GM23338 (cell line): ENCODE measurements at regions not wholly inside any gene's neighbourhood (a gene's known extent, or its start where the extent isn't known, plus 50 kb on each side); places are given as distances from the start of the nearest gene placed in this dataset.

Source experiments
- ATAC-seq: fragments of 200-7000 bp; cut with Tn5 transposase; 3 replicates; pipeline ENCODE4 v1.9.1; 2020
- DNase-seq: peaks from one replicate; pipeline ENCODE4 v3.0.0-alpha.2; 2015; ENCODE audit warnings: low spot score
- H2AFZ ChIP-seq: fragments of 200-600 bp; sonication (generic); 2 replicates; pipeline ENCODE4 v1.8.0; 2016; ENCODE audit warnings: antibody characterized with exemption, mild to moderate bottlenecking, moderate library complexity
- H3F3A ChIP-seq: fragments of 200-600 bp; sonication (generic); replicated peaks from 2 replicates; pipeline ENCODE4 v1.8.0; 2017; ENCODE audit warnings: antibody characterized with exemption, mixed run types, low read depth
- H3K27ac ChIP-seq: fragments of 200-600 bp; sonication (generic); 2 replicates; pipeline ENCODE4 v1.6.1; 2016; ENCODE audit warnings: low read depth
- H3K27me3 ChIP-seq: fragments of 200-600 bp; sonication (generic); 2 replicates; pipeline ENCODE4 v1.8.0; 2016; ENCODE audit warnings: mild to moderate bottlenecking, mixed run types, moderate library complexity; ENCODE audit not compliant: insufficient read depth
- H3K36me3 ChIP-seq: fragments of 200-600 bp; sonication (generic); 2 replicates; pipeline ENCODE4 v1.8.0; 2016; ENCODE audit warnings: mild to moderate bottlenecking; ENCODE audit not compliant: insufficient read depth
- H3K4me1 ChIP-seq: fragments of 200-600 bp; sonication (generic); 2 replicates; pipeline ENCODE4 v1.8.0; 2016; ENCODE audit warnings: mild to moderate bottlenecking, moderate library complexity; ENCODE audit not compliant: insufficient read depth
- H3K4me2 ChIP-seq: fragments of 200-600 bp; sonication (generic); 2 replicates; pipeline ENCODE4 v1.7.1; 2017; ENCODE audit warnings: mixed run types
- H3K4me3 ChIP-seq: fragments of 200-600 bp; sonication (generic); 2 replicates; pipeline ENCODE4 v1.6.1; 2016; ENCODE audit warnings: mixed run types
- H3K79me2 ChIP-seq: fragments of 200-600 bp; sonication (generic); replicated peaks from 2 replicates; pipeline ENCODE4 v1.8.0; 2017; ENCODE audit warnings: mild to moderate bottlenecking; ENCODE audit not compliant: insufficient read depth
- H3K9me2 ChIP-seq: fragments of 200-600 bp; sonication (generic); 2 replicates; pipeline ENCODE4 v1.8.0; 2017; ENCODE audit not compliant: insufficient read depth
- H4K20me1 ChIP-seq: fragments of 200-600 bp; sonication (generic); replicated peaks from 2 replicates; pipeline ENCODE4 v1.8.0; 2017; ENCODE audit warnings: mild to moderate bottlenecking; ENCODE audit not compliant: insufficient read depth
- H3K27ac Mint-ChIP-seq: 2 replicates; pipeline ENCODE4 v1.8.0; 2020; ENCODE audit warnings: inconsistent platforms, mild to moderate bottlenecking, moderate library complexity, mixed read lengths
- H3K27me3 Mint-ChIP-seq: 3 replicates; pipeline ENCODE4 v1.8.0; 2022; ENCODE audit warnings: low read depth, mild to moderate bottlenecking, moderate library complexity, mixed read lengths, inconsistent platforms; ENCODE audit not compliant: insufficient read depth, poor library complexity
- H3K36me3 Mint-ChIP-seq: 3 replicates; pipeline ENCODE4 v1.8.0; 2021; ENCODE audit warnings: low read depth, mild to moderate bottlenecking, inconsistent platforms, moderate library complexity, mixed read lengths
- H3K4me1 Mint-ChIP-seq: 3 replicates; pipeline ENCODE4 v1.8.0; 2020; ENCODE audit warnings: mild to moderate bottlenecking, inconsistent platforms, mixed read lengths
- H3K4me3 Mint-ChIP-seq: 3 replicates; pipeline ENCODE4 v1.8.0; 2021; ENCODE audit warnings: moderate library complexity, mild to moderate bottlenecking, inconsistent platforms, mixed read lengths
- H3K9me3 Mint-ChIP-seq: 3 replicates; pipeline ENCODE4 v1.8.0; 2020; ENCODE audit warnings: moderate library complexity, mild to moderate bottlenecking, inconsistent platforms, mixed read lengths
- CREB1 ChIP-seq: fragments of 250-450 bp; sonication (Bioruptor Pico); IDR thresholded peaks from 2 replicates; pipeline ENCODE4 v1.5.0; 2020; ENCODE audit warnings: low read depth, mild to moderate bottlenecking, moderate library complexity
- EZH2 ChIP-seq: fragments of 200-600 bp; sonication (generic); IDR thresholded peaks from one replicate; pipeline ENCODE4 v1.8.0; 2017; ENCODE audit warnings: antibody characterized with exemption, mild to moderate bottlenecking, low read depth; ENCODE audit not compliant: unreplicated experiment
- EZH2phosphoT487 ChIP-seq: fragments of 200-600 bp; sonication (generic); IDR thresholded peaks from one replicate; pipeline ENCODE4 v1.8.1; 2018; ENCODE audit warnings: antibody characterized with exemption; ENCODE audit not compliant: unreplicated experiment
- JUNB ChIP-seq: IDR thresholded peaks from one replicate; pipeline ENCODE4 v1.6.1; 2016; ENCODE audit warnings: antibody characterized with exemption; ENCODE audit not compliant: unreplicated experiment
- NANOG ChIP-seq: IDR thresholded peaks from 2 replicates; pipeline ENCODE4 v1.6.1; 2016; ENCODE audit warnings: antibody characterized with exemption, borderline replicate concordance
- POLR2AphosphoS5 ChIP-seq: IDR thresholded peaks from 2 replicates; pipeline ENCODE4 v1.6.1; 2016; ENCODE audit warnings: antibody characterized with exemption, low read depth
- STAT1 ChIP-seq: IDR thresholded peaks from one replicate; pipeline ENCODE4 v1.6.1; 2016; ENCODE audit warnings: antibody characterized with exemption; ENCODE audit not compliant: unreplicated experiment
- ZNF114 ChIP-seq: fragments of 250-450 bp; sonication (Bioruptor Pico); IDR thresholded peaks from 2 replicates; pipeline ENCODE4 v1.5.0; 2020; ENCODE audit warnings: mild to moderate bottlenecking, moderate library complexity
- ZNF331 ChIP-seq: fragments of 250-450 bp; sonication (Bioruptor Pico); IDR thresholded peaks from 2 replicates; pipeline ENCODE4 v1.5.0; 2020; ENCODE audit warnings: low read depth, mild to moderate bottlenecking, moderate library complexity
- TF ChIP-seq, protein P1 (sequence below): IDR thresholded peaks from one replicate; pipeline ENCODE4 v1.6.1; 2018; ENCODE audit warnings: antibody characterized with exemption; ENCODE audit not compliant: unreplicated experiment
- TF ChIP-seq, protein P2 (sequence below): IDR thresholded peaks from 2 replicates; pipeline ENCODE4 v1.6.1; 2016; ENCODE audit warnings: antibody characterized with exemption
- TF ChIP-seq, protein P3 (sequence below): fragments of 250-450 bp; sonication (Bioruptor Pico); IDR thresholded peaks from 2 replicates; pipeline ENCODE4 v1.5.0; 2020; ENCODE audit warnings: mild to moderate bottlenecking, moderate library complexity
- TF ChIP-seq, protein P4 (sequence below), 2 experiments: fragments of 200-600 bp in 1 of 2; sonication (generic) in 1 of 2; conservative IDR thresholded peaks; 2 replicates each; pipeline versions ENCODE4 v1.5.1 to v1.6.1; 2016 to 2017; ENCODE audit warnings: antibody characterized with exemption in 2 of 2, low read depth in 2 of 2, mild to moderate bottlenecking in 2 of 2, moderate library complexity in 1 of 2

DNA sequence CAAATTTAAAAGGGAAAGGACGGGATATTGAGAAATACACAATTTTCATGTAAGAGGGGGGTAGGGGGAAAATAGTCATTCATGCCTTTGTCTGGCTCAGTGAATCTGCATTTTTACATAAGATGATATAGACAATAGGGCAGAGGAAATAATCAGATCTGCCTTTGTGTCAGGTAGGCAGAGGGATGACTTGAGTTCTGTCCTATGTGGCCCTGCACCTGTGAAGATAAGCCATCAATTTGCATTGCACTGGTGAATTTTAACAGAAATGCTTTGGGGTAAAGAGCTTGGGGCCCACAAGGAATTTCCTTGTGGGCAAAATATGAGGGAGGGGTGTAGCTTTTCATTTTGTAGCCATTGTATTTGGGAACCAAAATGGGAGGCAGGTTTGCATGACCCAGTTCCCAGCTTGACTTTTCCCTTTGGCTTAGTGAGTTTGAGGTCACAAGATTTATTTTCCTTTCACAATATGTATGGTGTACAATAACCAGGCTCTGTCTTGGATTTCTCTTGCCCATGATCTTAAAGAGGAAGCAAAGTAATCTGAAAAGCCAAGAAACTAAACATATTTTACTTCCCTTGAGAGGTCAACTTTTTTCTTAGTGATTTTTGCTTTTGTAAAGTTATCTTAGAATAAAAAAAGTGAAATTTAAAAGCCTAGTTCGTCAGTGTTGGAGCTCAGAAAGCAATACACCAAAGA is 77.7 kb upstream of the SORL1 start:
- Histone ChIP-seq H4K20me1 (no peaks in the 10 kb centered on the region), H3K27ac (peak overlapping the region; percentile 86), H3K4me2 (peak overlapping the region; percentile 36), H3K27me3 (no peaks in the 10 kb centered on the region), H3K4me3 (peak overlapping the region; percentile 3; the same call in 1 of the 2 replicates), H3K36me3 (no peaks in the 10 kb centered on the region), H3K9me2 (peaks cover 22% of the 10 kb centered on the region), H3F3A (peaks cover 20% of the 10 kb centered on the region), H3K79me2 (no peaks in the 10 kb centered on the region; the same call in 1 of the 2 replicates), H2AFZ (no peak overlapping the region), H3K4me1 (peaks cover 55% of the 10 kb centered on the region)
- H3K4me3 Mint-ChIP-seq: no peak overlapping the region
- H3K4me1 Mint-ChIP-seq: peaks cover 57% of the 10 kb centered on the region
- H3K9me3 Mint-ChIP-seq: no peaks in the 10 kb centered on the region
- TF ChIP-seq, protein P1, sequence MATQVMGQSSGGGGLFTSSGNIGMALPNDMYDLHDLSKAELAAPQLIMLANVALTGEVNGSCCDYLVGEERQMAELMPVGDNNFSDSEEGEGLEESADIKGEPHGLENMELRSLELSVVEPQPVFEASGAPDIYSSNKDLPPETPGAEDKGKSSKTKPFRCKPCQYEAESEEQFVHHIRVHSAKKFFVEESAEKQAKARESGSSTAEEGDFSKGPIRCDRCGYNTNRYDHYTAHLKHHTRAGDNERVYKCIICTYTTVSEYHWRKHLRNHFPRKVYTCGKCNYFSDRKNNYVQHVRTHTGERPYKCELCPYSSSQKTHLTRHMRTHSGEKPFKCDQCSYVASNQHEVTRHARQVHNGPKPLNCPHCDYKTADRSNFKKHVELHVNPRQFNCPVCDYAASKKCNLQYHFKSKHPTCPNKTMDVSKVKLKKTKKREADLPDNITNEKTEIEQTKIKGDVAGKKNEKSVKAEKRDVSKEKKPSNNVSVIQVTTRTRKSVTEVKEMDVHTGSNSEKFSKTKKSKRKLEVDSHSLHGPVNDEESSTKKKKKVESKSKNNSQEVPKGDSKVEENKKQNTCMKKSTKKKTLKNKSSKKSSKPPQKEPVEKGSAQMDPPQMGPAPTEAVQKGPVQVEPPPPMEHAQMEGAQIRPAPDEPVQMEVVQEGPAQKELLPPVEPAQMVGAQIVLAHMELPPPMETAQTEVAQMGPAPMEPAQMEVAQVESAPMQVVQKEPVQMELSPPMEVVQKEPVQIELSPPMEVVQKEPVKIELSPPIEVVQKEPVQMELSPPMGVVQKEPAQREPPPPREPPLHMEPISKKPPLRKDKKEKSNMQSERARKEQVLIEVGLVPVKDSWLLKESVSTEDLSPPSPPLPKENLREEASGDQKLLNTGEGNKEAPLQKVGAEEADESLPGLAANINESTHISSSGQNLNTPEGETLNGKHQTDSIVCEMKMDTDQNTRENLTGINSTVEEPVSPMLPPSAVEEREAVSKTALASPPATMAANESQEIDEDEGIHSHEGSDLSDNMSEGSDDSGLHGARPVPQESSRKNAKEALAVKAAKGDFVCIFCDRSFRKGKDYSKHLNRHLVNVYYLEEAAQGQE: no peak
- TF ChIP-seq JUNB: no peak
- TF ChIP-seq EZH2phosphoT487: no peak
- no peak for TF ChIP-seq ZNF331 (CRISPR knock-in tag)
- no peak for TF ChIP-seq CREB1 (CRISPR knock-in tag)
- TF ChIP-seq EZH2: no peak
- TF ChIP-seq, protein P2, sequence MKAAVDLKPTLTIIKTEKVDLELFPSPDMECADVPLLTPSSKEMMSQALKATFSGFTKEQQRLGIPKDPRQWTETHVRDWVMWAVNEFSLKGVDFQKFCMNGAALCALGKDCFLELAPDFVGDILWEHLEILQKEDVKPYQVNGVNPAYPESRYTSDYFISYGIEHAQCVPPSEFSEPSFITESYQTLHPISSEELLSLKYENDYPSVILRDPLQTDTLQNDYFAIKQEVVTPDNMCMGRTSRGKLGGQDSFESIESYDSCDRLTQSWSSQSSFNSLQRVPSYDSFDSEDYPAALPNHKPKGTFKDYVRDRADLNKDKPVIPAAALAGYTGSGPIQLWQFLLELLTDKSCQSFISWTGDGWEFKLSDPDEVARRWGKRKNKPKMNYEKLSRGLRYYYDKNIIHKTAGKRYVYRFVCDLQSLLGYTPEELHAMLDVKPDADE: no peak
- no peak for TF ChIP-seq NANOG
- no peak for TF ChIP-seq STAT1
- TF ChIP-seq ZNF114 (CRISPR knock-in tag): no peak
- TF ChIP-seq, protein P3, sequence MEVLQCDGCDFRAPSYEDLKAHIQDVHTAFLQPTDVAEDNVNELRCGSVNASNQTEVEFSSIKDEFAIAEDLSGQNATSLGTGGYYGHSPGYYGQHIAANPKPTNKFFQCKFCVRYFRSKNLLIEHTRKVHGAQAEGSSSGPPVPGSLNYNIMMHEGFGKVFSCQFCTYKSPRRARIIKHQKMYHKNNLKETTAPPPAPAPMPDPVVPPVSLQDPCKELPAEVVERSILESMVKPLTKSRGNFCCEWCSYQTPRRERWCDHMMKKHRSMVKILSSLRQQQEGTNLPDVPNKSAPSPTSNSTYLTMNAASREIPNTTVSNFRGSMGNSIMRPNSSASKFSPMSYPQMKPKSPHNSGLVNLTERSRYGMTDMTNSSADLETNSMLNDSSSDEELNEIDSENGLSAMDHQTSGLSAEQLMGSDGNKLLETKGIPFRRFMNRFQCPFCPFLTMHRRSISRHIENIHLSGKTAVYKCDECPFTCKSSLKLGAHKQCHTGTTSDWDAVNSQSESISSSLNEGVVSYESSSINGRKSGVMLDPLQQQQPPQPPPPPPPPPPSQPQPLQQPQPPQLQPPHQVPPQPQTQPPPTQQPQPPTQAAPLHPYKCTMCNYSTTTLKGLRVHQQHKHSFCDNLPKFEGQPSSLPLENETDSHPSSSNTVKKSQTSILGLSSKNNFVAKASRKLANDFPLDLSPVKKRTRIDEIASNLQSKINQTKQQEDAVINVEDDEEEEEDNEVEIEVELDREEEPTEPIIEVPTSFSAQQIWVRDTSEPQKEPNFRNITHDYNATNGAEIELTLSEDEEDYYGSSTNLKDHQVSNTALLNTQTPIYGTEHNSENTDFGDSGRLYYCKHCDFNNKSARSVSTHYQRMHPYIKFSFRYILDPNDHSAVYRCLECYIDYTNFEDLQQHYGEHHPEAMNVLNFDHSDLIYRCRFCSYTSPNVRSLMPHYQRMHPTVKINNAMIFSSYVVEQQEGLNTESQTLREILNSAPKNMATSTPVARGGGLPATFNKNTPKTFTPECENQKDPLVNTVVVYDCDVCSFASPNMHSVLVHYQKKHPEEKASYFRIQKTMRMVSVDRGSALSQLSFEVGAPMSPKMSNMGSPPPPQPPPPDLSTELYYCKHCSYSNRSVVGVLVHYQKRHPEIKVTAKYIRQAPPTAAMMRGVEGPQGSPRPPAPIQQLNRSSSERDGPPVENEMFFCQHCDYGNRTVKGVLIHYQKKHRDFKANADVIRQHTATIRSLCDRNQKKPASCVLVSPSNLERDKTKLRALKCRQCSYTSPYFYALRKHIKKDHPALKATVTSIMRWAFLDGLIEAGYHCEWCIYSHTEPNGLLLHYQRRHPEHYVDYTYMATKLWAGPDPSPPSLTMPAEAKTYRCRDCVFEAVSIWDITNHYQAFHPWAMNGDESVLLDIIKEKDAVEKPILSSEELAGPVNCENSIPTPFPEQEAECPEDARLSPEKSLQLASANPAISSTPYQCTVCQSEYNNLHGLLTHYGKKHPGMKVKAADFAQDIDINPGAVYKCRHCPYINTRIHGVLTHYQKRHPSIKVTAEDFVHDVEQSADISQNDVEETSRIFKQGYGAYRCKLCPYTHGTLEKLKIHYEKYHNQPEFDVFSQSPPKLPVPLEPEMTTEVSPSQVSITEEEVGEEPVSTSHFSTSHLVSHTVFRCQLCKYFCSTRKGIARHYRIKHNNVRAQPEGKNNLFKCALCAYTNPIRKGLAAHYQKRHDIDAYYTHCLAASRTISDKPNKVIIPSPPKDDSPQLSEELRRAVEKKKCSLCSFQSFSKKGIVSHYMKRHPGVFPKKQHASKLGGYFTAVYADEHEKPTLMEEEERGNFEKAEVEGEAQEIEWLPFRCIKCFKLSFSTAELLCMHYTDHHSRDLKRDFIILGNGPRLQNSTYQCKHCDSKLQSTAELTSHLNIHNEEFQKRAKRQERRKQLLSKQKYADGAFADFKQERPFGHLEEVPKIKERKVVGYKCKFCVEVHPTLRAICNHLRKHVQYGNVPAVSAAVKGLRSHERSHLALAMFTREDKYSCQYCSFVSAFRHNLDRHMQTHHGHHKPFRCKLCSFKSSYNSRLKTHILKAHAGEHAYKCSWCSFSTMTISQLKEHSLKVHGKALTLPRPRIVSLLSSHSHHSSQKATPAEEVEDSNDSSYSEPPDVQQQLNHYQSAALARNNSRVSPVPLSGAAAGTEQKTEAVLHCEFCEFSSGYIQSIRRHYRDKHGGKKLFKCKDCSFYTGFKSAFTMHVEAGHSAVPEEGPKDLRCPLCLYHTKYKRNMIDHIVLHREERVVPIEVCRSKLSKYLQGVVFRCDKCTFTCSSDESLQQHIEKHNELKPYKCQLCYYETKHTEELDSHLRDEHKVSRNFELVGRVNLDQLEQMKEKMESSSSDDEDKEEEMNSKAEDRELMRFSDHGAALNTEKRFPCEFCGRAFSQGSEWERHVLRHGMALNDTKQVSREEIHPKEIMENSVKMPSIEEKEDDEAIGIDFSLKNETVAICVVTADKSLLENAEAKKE: no peak
- TF ChIP-seq POLR2AphosphoS5: no peak
- TF ChIP-seq, protein P4, sequence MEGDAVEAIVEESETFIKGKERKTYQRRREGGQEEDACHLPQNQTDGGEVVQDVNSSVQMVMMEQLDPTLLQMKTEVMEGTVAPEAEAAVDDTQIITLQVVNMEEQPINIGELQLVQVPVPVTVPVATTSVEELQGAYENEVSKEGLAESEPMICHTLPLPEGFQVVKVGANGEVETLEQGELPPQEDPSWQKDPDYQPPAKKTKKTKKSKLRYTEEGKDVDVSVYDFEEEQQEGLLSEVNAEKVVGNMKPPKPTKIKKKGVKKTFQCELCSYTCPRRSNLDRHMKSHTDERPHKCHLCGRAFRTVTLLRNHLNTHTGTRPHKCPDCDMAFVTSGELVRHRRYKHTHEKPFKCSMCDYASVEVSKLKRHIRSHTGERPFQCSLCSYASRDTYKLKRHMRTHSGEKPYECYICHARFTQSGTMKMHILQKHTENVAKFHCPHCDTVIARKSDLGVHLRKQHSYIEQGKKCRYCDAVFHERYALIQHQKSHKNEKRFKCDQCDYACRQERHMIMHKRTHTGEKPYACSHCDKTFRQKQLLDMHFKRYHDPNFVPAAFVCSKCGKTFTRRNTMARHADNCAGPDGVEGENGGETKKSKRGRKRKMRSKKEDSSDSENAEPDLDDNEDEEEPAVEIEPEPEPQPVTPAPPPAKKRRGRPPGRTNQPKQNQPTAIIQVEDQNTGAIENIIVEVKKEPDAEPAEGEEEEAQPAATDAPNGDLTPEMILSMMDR (conservative IDR thresholded peaks at IDR 0.05; ENCODE audit: low read depth in 2 of 2): no peak
- ATAC-seq (no peak), DNase-seq (no peak)
- H3K27ac Mint-ChIP-seq: peak overlapping the region; percentile 46; the same call in 1 of the 2 replicates
- H3K27me3 Mint-ChIP-seq: peaks cover 2% of the 10 kb centered on the region
- peaks cover 3% of the 10 kb centered on the region; the same call in 2 of the 3 replicates for H3K36me3 Mint-ChIP-seq
